Fibroblast of lung (primary cell): ENCODE measurements at regions not wholly inside any gene's neighbourhood (a gene's known extent, or its start where the extent isn't known, plus 50 kb on each side); places are given as distances from the start of the nearest gene placed in this dataset.

ENCODE experiments used
- CTCF ChIP-seq, 2 donors: IDR thresholded peaks in 1 of 2; conservative IDR thresholded peaks in 1 of 2; 1 replicate in 1 of 2; 2 replicates in 1 of 2; pipeline ENCODE4 v1.5.1; 2011 to 2012; ENCODE audit warnings: low read length in 2 of 2, control low read depth in 1 of 2, inconsistent platforms in 1 of 2, low read depth in 1 of 2, mild to moderate bottlenecking in 1 of 2
- EZH2 ChIP-seq: IDR thresholded peaks from 2 replicates; pipeline ENCODE4 v1.5.1; 2012; ENCODE audit warnings: low read length, control low read depth, mild to moderate bottlenecking; ENCODE audit errors: missing control alignments

DNA sequence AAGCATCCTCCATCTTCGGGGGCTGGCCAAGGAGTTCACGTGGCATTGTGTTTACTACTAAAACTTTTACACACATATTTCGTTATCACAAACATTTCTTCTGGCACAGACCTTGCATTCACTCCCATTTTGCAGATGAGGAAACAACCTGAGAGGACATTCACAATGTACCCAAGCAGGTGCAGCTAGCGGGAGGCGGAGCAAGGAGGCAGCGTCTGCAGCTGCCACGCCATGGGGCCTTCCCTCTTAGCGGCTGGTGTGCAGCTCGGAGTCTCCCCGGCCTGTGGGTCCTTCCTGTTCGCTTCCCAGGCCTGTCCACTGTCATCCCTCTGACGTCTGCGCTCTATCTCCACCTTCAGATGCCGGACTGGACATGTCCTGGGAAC, 807.8 kb downstream of the TBC1D22A start:
- TF ChIP-seq CTCF (conservative IDR thresholded peaks at IDR 0.05 in 1 of 2, IDR thresholded peaks at IDR 0.05 in 1 of 2; ENCODE audit: low read depth in 1 of 2, low read length in 2 of 2) (no peak), EZH2 (no peak)
